ENCODE measurements at regions not wholly inside any gene's neighbourhood (a gene's known extent, or its start where the extent isn't known, plus 50 kb on each side); places are given as distances from the start of the nearest gene placed in this dataset.

GRCh38 chr10:106506526-106507283, 657.8 kb downstream of the SORCS1 start:
- TF ChIP-seq CTCF (IDR thresholded peaks at IDR 0.05) (no peak), POLR2A (IDR thresholded peaks at IDR 0.05) (no peak)

Measured in uterus (tissue), 2 donors.